SHP77 (cell line): ENCODE measurements at regions not wholly inside any gene's neighbourhood (a gene's known extent, or its start where the extent isn't known, plus 50 kb on each side); places are given as distances from the start of the nearest gene placed in this dataset.

Experiments
- DNase-seq, 2 experiments: peaks; one replicate each; lab custom pipeline; 2025; lab: John Stamatoyannopoulos, UW

- no peak for DNase-seq
Observed at GRCh38 chr20:60244373-60245146, 286.3 kb downstream of the CDH26 start.

GRCh38 chr20:60246751-60247150, 288.5 kb downstream of the CDH26 start:
- DNase-seq: no peak

- DNase-seq: no peak
Observed at GRCh38 chr20:60249436-60249835, 291.2 kb downstream of the CDH26 start.

DNA sequence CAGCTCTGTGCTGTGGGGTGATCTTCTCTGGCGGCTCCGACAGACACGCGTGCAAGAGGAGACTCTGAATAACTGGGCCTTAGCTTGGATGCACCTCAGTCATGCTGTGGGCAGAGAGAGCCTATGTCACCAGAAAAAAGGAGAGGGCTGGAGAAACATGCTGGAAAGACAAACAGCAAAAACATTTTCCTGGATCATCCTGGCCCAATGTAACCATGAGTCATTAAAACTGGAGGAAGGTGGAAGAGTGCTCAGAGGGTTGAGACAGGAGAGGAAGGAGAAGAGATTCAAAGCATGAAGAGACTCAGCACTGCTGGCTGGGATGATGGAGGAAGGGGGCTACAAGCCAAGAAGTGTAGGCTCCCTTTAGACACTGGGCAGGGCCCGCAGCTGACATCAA, 292.0 kb downstream of the CDH26 start:
- no peak for DNase-seq

DNA sequence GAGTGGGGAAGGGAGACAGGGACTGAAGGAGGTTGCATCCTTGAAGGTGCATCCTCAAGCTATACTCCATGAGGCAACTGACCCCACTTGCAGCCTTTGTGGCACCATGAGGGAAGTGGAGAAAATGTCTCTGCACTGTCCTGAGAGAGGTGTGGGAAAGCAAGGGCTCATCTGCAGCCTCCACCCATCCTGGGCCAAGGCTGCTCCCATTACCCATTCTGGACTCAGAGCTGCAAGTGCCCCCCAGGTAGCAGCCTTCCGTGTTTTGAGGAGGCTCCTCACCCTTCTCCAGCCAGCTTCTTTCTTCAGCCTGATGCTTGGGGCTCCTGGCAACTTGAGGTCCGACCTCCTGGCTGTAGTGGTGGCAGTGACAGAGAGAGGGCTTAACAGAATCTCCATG, 294.6 kb downstream of the CDH26 start:
- DNase-seq: no peak

DNA sequence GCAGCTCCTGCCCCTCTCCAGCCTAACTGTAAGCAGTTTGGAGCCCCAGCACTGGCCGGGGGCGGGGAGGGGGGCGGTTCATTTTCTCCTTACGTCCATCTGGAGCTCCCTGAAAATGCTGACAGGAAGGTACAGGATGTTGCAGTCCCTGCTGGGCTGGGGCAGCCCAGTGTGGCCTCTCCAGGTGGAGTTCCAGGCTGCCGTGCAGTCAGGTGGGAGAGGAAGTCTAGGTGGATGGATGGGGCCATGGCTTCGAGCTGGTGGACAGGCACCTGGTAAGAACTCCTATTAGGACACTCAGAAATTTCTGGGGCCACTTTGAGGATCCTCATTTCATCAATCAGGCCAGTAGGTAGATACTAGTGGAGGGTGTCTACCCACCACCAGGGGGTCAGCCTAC, 295.2 kb downstream of the CDH26 start:
- no peak for DNase-seq

DNA sequence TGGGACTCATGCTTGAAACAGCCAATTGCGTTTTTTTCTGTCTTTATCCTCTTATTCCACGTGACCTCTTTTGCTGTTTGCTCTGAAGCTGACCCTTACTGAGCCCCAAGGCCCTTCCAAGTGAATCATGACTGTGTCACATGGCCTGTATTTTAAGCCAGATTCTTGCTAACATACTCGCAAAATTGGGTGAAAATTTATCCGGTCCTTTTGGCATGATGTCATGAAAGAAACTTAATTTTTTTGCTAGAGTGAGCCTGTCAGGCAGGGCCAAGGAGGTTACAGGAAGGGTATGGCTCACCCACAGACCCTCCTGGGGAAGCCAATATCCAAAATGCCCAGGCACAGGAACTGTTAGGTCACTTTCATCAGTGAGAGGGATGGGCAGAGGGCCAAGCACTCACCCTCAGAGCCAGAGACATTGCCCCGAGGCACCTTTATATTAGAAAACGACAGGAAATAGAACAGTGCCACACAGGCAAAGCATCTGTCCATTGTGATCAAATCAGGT, 296.7 kb downstream of the CDH26 start:
- no peak for DNase-seq

DNA sequence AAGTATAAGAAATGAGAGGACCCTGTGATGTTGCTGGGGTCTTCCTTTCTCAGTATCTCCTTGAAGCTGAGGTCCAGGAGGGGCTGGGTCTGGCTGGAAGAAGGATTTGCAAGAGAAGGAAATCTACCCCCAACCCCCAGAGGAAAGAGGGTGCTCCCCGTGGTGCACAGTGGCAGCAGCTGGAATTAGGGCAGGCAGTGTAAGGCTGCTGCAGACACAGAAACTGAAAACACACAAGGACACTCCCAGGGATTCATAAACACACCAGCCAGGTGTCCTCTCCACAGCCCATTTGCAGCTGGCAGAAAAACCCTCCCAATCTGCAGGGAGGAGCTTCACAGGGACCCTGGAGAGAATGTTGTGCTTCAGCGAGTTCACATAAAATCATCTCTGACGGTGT, 297.2 kb downstream of the CDH26 start:
- peak; percentile 15 to 27 for DNase-seq

DNA sequence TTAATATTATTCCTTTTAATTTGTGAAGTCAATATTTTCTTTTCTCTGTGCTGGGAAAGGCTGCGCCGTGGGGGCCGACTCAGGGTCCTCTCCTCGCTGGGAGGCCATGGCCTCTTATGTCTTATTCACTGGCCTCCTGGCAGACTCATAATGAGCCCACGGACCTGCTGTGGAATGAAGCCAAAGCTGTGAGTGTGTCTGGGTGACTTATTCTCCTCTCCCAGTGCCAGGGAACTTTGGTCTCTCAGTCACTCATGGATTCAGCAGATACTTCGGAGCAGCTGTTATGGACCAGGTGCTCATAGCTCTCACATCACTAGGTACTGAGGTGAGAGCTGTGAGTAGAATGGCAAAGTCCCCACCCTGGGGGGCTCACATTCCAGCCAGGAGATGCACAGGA, 297.6 kb downstream of the CDH26 start:
- no peak for DNase-seq

DNA sequence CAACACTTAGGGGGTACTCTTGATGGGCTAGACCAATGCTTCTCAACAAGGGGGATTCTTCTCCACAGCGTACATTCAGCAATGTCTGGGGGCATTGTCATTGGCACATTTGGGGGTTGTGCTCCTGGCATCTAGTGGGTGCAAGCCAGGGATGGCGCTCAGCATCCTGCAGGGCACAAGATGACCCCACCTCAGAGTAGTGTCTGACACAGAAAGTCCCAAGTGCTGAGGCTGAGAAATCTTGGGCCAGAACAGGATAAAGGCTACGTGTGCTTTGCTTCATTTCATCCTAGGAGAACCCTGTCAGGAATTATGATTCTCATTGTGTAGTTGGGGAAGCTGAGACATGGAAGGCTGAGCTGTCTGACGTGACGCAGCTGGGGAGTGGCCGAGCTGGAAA, 298.6 kb downstream of the CDH26 start:
- no peak for DNase-seq

DNA sequence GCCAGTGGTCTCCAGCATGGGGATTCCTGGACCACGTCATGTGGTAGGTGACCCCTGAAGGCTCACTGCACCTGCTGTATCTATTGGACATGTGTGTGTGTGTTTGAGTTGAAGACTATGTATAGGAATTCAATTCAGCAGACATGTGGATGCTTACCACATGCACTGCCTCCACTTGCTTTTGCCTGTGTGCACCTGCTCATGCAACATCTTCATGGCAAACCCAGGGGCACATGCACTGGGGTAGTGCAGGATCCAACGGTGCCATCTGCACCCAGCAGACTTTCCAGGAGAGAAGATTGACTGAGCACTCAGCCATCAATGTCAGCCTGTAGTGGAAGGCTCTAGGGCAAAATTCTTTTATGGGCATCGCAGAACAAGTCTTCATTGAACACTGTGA, 299.4 kb downstream of the CDH26 start:
- DNase-seq: no peak

DNA sequence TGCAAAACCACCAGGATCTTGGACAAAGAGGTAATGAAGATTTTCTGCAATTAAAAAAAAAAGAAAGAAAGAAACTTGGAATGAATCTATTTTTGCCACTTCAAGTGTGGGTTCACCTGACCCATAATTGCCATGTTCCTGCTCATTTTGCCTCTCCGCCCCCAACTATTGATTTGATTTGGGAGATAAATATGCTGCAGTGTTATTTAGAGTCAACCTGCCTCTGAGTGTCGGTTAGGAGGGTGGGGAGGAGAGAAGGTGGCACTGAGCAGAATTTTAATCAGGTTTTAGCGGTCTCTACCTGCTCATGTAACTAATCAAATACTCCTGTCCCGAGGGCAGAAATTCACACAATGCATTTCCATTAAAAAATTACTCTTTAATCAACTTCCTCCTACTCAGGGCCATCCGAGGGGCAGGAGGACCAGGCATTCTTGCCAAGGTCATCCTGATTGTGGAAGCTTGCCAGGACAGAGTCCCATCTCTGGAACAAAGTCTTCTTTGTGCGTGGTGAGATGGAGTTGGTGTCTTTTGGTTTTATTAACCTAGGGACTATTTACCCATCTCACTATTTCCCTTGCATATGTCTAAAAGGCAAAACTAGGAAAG, 300.1 kb downstream of the CDH26 start:
- DNase-seq: no peak

DNA sequence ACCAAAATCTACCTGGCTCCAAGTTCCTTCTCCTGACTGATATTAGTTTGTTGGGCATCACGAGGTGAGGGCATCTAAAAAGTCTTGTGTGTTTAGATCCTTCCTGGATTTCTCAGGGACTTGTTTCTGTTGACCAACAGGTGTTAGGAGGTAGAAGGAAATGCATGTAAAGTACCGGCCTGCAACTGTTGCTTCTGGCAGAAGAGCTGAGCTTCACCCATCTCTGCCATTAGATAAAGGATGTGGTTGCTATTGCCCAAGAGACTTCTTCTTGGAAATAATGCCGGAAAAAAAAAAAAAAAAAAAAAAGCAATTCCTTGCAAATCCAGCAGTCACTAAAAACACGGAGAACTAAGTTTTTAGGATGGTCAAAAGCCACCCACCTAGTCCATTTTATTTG, 303.1 kb downstream of the CDH26 start:
- DNase-seq: no peak

GRCh38 chr20:60262967-60263603, 304.9 kb downstream of the CDH26 start:
- DNase-seq: peak; percentile 22 to 26

DNA sequence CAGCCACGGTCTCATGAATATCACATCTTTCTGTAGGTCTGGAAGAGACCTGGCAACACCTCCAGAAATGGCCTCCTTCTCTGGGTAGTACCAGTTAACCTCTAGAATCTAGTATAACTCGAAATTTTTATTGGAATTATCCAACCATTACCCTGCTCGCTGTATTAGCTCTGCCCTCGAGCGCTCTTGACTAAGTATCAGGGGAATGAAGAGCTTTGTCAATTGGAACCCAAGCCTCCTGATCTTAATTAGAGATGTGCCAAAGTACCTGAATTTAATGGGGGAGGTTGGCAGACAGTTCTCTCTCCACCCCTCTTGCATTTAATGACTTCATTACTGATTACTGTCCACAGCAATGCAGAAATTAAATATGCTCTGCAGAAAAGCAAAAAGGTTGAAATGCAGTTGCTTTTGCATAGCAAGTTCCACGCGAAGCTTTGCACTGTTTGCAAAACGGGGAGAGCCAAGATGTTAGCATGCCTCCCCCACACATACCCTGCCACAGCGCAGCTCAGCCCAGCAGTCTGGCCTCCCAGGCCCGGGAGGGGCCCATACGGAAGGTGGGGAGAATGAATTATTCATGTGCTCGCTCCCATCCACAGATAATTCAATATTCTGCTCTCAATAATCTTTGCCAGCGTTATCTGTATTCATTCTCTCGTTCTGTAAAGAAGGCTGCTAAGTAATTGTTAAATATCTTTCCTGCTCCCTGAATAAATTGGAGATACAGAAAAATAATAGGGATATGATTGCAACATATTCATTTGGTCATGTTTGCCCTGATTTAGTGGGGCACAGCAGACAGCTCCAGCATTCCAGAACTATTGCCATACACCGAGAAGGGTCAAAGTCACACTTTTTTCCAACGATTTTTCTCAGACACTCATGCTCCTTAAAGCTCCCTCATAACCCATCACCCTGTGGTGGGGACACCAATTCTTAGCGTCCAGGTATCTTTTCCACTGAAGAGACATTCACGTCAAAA, 305.8 kb downstream of the CDH26 start:
- no peak for DNase-seq

DNA sequence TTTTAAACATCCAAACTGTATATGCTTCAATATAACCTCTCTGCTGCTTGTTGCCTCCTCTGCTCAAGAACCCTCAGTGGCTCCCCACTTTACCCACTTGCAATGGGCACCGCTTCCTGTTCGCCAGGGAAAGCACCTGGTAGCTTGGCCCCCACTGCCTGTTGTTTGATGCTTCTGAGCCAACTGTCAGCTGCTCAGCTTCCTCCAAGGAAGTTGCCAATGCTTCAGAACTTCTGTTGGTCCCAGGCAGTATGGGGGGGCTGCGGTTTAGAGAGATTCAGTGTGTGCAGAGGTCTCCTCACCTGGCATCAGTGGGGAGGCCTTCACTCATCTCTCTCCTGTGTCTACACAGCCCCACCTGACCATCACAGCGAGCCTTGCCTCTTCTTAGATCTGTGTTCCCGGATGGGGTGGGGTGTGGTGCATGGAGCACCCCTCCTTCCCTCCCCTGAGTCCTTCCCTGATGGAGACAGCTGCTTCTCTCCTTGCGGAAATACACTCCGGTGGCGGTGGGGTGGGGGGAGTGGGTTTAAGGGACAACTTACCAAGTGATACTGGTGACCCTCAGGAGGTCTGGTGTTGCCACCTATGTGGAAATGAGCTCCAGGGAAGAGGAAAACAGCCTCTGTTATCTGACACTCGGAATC, 308.1 kb downstream of the CDH26 start:
- DNase-seq: no peak

DNA sequence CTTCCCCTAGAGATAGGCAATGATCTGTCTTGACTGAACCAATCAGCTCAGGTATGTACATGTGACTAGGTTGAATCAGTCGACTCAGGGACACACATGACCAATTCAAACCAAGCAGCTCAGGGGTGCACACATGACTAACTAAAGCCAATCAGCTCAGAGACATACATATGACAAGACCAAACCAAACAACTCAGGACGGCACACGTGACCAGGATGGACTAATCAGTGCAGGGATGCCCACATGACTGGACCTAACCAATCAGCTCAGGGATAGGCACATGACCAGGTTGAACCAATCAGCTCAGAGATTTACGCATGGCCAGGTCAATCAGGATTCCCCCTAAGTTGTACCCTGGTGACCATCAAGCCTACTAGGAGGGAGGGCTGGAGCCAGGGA, 310.3 kb downstream of the CDH26 start:
- no peak for DNase-seq

DNA sequence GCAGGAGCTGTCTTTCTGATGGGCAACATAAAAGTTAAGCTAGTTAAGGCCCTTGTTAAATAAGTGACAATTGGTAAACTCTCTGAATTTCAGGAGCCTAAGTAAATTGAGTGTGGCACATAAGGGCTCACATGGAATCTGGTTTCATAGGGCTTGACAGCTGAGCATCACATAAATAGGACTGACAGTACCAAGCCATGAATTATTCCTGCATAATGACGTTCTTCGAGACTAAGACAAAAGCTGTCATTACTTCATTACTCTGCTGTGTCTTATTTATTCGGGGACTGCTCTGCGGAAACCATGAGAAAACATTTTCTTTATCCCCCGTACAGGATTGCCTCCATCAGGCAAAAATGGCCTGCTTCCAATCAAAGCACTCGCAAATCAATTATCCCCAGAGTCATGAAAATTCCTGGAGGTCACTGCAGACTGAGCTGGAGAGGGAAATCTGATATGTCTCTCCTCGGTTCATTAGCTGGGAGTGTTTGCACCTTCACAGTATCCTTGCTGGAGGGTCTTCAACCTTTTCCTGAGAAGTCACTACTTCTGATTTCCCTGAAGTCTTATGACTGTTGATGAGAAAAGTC, 311.4 kb downstream of the CDH26 start:
- no peak for DNase-seq

- no peak for DNase-seq
Observed at GRCh38 chr20:60270341-60270740, 312.1 kb downstream of the CDH26 start.

DNA sequence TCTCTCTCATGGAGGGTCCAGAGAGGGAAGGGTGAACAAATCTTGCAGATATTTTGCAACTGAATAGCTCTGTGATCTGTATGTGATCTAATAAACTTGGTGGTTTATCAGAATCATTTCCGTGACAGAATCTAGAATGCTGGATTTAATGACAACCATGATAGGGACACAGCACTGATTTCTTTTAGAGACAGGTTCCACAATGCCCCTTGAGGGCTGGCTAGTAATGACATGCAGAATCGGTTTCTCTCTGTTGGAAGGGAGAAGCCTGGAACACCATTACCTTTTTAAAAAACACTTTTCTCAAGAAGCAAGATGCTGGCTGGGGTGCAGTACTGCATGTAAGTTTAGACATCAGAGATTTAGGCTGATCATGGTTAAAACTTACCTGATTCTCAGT, 313.4 kb downstream of the CDH26 start:
- DNase-seq: peak in 1 of 2 experiments; percentile 4

GRCh38 chr20:60272790-60273189, 314.6 kb downstream of the CDH26 start:
- DNase-seq: no peak
